ENCODE measurements at regions not wholly inside any gene's neighbourhood (a gene's known extent, or its start where the extent isn't known, plus 50 kb on each side); places are given as distances from the start of the nearest gene placed in this dataset.

DNA sequence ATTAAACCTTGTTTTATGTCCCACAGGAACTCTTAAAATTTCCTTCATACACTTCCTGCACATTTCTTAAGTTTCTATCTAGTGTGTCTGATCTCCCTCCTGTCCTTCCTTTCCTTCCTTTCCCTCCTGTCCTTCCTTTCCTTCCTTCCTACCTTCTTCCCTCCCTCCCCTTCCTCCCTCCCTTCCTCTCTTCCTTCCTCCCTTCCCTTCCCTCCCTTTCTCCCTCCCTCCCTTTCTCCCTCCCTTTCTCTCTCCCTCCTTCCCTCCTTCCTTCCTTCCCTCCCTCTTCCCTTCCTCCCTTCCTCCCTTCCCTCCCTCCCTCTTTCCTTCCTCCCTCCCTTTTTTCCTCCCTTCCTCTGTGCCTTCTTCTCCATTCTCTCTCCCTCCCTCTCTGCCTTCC is 414.9 kb downstream of the ENC1 start:
- CTCF ChIA-PET = interaction anchor here (0.6 to 0.7 kb wide), 2 partner anchors 37 to 166 kb away, joined by 8 to 9 read pairs; no protein-coding TSS in a partner anchor
- DNase-seq = no peak
- H3K9me3 Mint-ChIP-seq (ENCODE audit: low read depth, unreplicated experiment) = no peaks in the 10 kb centered on the region
- no peaks in the 10 kb centered on the region for H3K36me3 Mint-ChIP-seq (ENCODE audit: insufficient read depth, unreplicated experiment)
- TF ChIP-seq, protein P1, sequence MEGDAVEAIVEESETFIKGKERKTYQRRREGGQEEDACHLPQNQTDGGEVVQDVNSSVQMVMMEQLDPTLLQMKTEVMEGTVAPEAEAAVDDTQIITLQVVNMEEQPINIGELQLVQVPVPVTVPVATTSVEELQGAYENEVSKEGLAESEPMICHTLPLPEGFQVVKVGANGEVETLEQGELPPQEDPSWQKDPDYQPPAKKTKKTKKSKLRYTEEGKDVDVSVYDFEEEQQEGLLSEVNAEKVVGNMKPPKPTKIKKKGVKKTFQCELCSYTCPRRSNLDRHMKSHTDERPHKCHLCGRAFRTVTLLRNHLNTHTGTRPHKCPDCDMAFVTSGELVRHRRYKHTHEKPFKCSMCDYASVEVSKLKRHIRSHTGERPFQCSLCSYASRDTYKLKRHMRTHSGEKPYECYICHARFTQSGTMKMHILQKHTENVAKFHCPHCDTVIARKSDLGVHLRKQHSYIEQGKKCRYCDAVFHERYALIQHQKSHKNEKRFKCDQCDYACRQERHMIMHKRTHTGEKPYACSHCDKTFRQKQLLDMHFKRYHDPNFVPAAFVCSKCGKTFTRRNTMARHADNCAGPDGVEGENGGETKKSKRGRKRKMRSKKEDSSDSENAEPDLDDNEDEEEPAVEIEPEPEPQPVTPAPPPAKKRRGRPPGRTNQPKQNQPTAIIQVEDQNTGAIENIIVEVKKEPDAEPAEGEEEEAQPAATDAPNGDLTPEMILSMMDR (IDR thresholded peaks at IDR 0.05; ENCODE audit: unreplicated experiment) = no peak
- H3K27ac Mint-ChIP-seq (ENCODE audit: unreplicated experiment) = no peak overlapping the region
- no peaks in the 10 kb centered on the region for H3K27me3 Mint-ChIP-seq (ENCODE audit: unreplicated experiment)
- peaks cover 2% of the 10 kb centered on the region for H3K4me1 Mint-ChIP-seq (ENCODE audit: low read depth, unreplicated experiment)
- BruUV-seq (replicated peaks) = no TSS peak
- no peak overlapping the region for H3K4me3 Mint-ChIP-seq (ENCODE audit: low read depth, unreplicated experiment)
- intact Hi-C loops (cut with micrococcal nuclease; ENCODE audit: unreplicated experiment) = no loop called here

GRCh38 chr5:74224331-74224730 is 416.2 kb downstream of the ENC1 start:
- DNase-seq = no peak
- Mint-ChIP-seq H3K36me3 (ENCODE audit: insufficient read depth, unreplicated experiment) (no peaks in the 10 kb centered on the region), H3K4me3 (ENCODE audit: low read depth, unreplicated experiment) (no peak overlapping the region), H3K27ac (ENCODE audit: unreplicated experiment) (no peak overlapping the region), H3K4me1 (ENCODE audit: low read depth, unreplicated experiment) (no peaks in the 10 kb centered on the region), H3K27me3 (ENCODE audit: unreplicated experiment) (no peaks in the 10 kb centered on the region), H3K9me3 (ENCODE audit: low read depth, unreplicated experiment) (no peaks in the 10 kb centered on the region)
- BruUV-seq (replicated peaks) = no TSS peak
- CTCF ChIA-PET = no interaction called here
- TF ChIP-seq, protein P1 (IDR thresholded peaks at IDR 0.05; ENCODE audit: unreplicated experiment) = no peak
- intact Hi-C loops (cut with micrococcal nuclease; ENCODE audit: unreplicated experiment) = no loop called here

DNA sequence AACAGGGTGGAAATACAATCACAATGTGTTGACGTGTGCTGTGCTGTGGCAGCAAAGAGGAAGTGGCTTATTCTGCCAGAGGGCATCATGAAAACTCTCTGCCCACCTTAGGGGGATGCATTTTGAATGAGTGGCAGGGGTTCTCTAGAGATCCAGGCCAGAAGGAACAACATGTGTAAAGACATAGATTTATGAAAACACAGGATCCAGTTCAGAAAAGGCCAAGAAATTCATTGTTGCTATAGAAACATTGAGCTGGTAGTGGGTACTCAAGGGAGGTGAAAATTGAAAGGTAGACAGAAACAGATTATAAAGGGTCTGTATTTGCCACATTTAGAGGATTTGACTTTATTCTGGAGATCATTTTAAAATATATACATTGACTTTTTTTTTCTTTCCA is 417.7 kb downstream of the ENC1 start:
- H3K4me1 Mint-ChIP-seq (ENCODE audit: low read depth, unreplicated experiment) = peaks cover under 1% of the 10 kb centered on the region
- CTCF ChIA-PET = interaction anchor here (1.0 kb wide), 1 partner anchor 103 kb away, joined by 3 read pairs; no protein-coding TSS in a partner anchor

GRCh38 chr5:74221413-74221812 is 419.1 kb downstream of the ENC1 start:
- peaks cover 10% of the 10 kb centered on the region for H3K4me1 Mint-ChIP-seq (ENCODE audit: low read depth, unreplicated experiment)
- H3K27me3 Mint-ChIP-seq (ENCODE audit: unreplicated experiment) = no peaks in the 10 kb centered on the region
- H3K4me3 Mint-ChIP-seq (ENCODE audit: low read depth, unreplicated experiment) = no peak overlapping the region
- intact Hi-C loops (cut with micrococcal nuclease; ENCODE audit: unreplicated experiment) = no loop called here
- H3K27ac Mint-ChIP-seq (ENCODE audit: unreplicated experiment) = no peak overlapping the region
- H3K36me3 Mint-ChIP-seq (ENCODE audit: insufficient read depth, unreplicated experiment) = no peaks in the 10 kb centered on the region
- CTCF ChIA-PET = no interaction called here
- H3K9me3 Mint-ChIP-seq (ENCODE audit: low read depth, unreplicated experiment) = no peaks in the 10 kb centered on the region
- no peak for DNase-seq
- no TSS peak for BruUV-seq (replicated peaks)
- TF ChIP-seq, protein P1 (IDR thresholded peaks at IDR 0.05; ENCODE audit: unreplicated experiment) = no peak

More for the DNA sequence above, 417.7 kb downstream of the ENC1 start:
- intact Hi-C loops (cut with micrococcal nuclease; ENCODE audit: unreplicated experiment) = no loop called here
- Mint-ChIP-seq H3K9me3 (ENCODE audit: low read depth, unreplicated experiment) (no peaks in the 10 kb centered on the region), H3K27me3 (ENCODE audit: unreplicated experiment) (no peaks in the 10 kb centered on the region), H3K27ac (ENCODE audit: unreplicated experiment) (no peak overlapping the region), H3K36me3 (ENCODE audit: insufficient read depth, unreplicated experiment) (no peaks in the 10 kb centered on the region), H3K4me3 (ENCODE audit: low read depth, unreplicated experiment) (no peak overlapping the region)
- BruUV-seq (replicated peaks) = no TSS peak
- no peak for DNase-seq
- TF ChIP-seq, protein P1 (IDR thresholded peaks at IDR 0.05; ENCODE audit: unreplicated experiment) = no peak

Measured in Calu3 (cell line).